ENCODE measurements at regions not wholly inside any gene's neighbourhood (a gene's known extent, or its start where the extent isn't known, plus 50 kb on each side); places are given as distances from the start of the nearest gene placed in this dataset.

GRCh38 chr5:74521401-74521800 lies 119.1 kb downstream of the ENC1 start:
- no peaks in the 10 kb centered on the region for H3K4me1 ChIP-seq (ENCODE audit: control insufficient read depth in 1 of 2, insufficient read depth in 1 of 2, low read depth in 1 of 2, low read length in 1 of 2)
- no peaks in the 10 kb centered on the region for H3K9me3 ChIP-seq
- TF ChIP-seq CTCF (IDR thresholded peaks at IDR 0.05): no peak
- no peaks in the 10 kb centered on the region for H3K27me3 ChIP-seq
- no peak overlapping the region for H3K4me3 ChIP-seq (ENCODE audit: low read depth in 1 of 2, low read length in 1 of 2)
- no peaks in the 10 kb centered on the region for H3K36me3 ChIP-seq
- no peak overlapping the region for H3K27ac ChIP-seq

DNA sequence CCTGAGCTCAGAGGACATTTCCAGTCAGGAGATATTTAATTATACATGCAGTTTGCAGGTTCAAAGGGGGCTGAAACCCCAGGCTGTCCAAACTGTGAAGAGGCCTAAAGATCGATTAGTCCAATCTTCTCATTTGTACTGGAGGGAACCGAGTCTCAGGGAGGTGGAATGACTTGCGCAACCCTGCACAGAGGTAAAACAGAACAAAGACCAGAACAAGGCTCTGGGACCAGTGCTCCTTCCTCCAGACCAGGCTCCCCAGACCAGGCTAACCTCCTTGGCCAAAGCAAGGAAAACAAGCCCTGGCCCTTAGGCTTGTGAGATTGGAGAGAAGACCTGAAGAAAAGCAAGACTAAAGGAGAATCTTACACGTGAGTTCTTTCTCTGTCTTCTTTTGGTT lies 120.8 kb downstream of the ENC1 start:
- TF ChIP-seq CTCF (IDR thresholded peaks at IDR 0.05): no peak
- Histone ChIP-seq H3K4me1 (ENCODE audit: control insufficient read depth in 1 of 2, insufficient read depth in 1 of 2, low read depth in 1 of 2, low read length in 1 of 2) (no peaks in the 10 kb centered on the region), H3K27ac (no peak overlapping the region), H3K36me3 (no peaks in the 10 kb centered on the region), H3K4me3 (ENCODE audit: low read depth in 1 of 2, low read length in 1 of 2) (no peak overlapping the region), H3K9me3 (no peaks in the 10 kb centered on the region), H3K27me3 (no peaks in the 10 kb centered on the region)

DNA sequence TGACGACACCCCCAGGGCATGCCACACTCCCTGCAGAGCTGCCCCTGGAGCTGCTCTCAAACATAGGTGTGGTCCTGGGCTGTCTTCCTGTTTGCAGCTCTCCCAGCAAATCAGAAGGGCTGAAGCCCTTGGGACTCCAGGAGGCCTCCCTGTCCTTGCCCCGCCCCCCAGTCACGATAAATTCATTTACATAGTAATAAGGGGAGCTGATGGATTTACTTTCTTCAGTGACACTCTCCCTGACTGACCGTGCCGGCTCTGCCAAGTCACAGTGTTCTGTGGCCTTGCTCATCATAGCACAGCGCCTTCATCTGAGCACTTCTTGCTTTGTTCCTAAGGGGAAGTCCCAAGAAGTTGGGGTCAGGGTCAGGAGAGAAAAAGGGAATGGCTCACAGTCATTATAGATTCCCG lies 121.4 kb downstream of the ENC1 start:
- Histone ChIP-seq H3K4me1 (ENCODE audit: control insufficient read depth in 1 of 2, insufficient read depth in 1 of 2, low read depth in 1 of 2, low read length in 1 of 2) (no peaks in the 10 kb centered on the region), H3K9me3 (no peaks in the 10 kb centered on the region), H3K27me3 (no peaks in the 10 kb centered on the region), H3K36me3 (no peaks in the 10 kb centered on the region), H3K4me3 (ENCODE audit: low read depth in 1 of 2, low read length in 1 of 2) (no peak overlapping the region), H3K27ac (no peak overlapping the region)
- no peak for TF ChIP-seq CTCF (IDR thresholded peaks at IDR 0.05)

- no peaks in the 10 kb centered on the region for H3K36me3 ChIP-seq
- no peaks in the 10 kb centered on the region for H3K9me3 ChIP-seq
- H3K4me3 ChIP-seq (ENCODE audit: low read depth in 1 of 2, low read length in 1 of 2): no peak overlapping the region
- no peak overlapping the region for H3K27ac ChIP-seq
- H3K4me1 ChIP-seq (ENCODE audit: control insufficient read depth in 1 of 2, insufficient read depth in 1 of 2, low read depth in 1 of 2, low read length in 1 of 2): no peaks in the 10 kb centered on the region
- H3K27me3 ChIP-seq: no peaks in the 10 kb centered on the region
- TF ChIP-seq CTCF (IDR thresholded peaks at IDR 0.05): no peak
Measured at GRCh38 chr5:74517700-74518099, 122.8 kb downstream of the ENC1 start.

GRCh38 chr5:74516211-74516636 lies 124.3 kb downstream of the ENC1 start:
- Histone ChIP-seq H3K27ac (no peak overlapping the region), H3K36me3 (no peaks in the 10 kb centered on the region), H3K4me3 (ENCODE audit: low read depth in 1 of 2, low read length in 1 of 2) (no peak overlapping the region), H3K9me3 (no peaks in the 10 kb centered on the region), H3K27me3 (no peaks in the 10 kb centered on the region), H3K4me1 (ENCODE audit: control insufficient read depth in 1 of 2, insufficient read depth in 1 of 2, low read depth in 1 of 2, low read length in 1 of 2) (no peaks in the 10 kb centered on the region)
- no peak for TF ChIP-seq CTCF (IDR thresholded peaks at IDR 0.05)

Measured in neutrophil (primary cell).